ENCODE measurements at regions not wholly inside any gene's neighbourhood (a gene's known extent, or its start where the extent isn't known, plus 50 kb on each side); places are given as distances from the start of the nearest gene placed in this dataset.

GRCh38 chr4:18917689-18918088 is 896.1 kb upstream of the LCORL start:
- no peak for TF ChIP-seq JUND (IDR thresholded peaks at IDR 0.05; ENCODE audit: low read depth)
- no peak for DNase-seq (ENCODE audit: low read depth in 1 of 2, low spot score in 1 of 2)
- in situ Hi-C loops (cut with HindIII; ENCODE audit: low pct_unique_long_range_greater_than_20kb, low sequenced_read_pairs), result no loop called here

- in situ Hi-C loops (cut with HindIII; ENCODE audit: low pct_unique_long_range_greater_than_20kb, low sequenced_read_pairs), result no loop called here
- DNase-seq (ENCODE audit: low read depth in 1 of 2, low spot score in 1 of 2), result no peak
- TF ChIP-seq JUND (IDR thresholded peaks at IDR 0.05; ENCODE audit: low read depth), result no peak
Observed at GRCh38 chr4:18914182-18914581, 892.6 kb upstream of the LCORL start.

GRCh38 chr4:18894928-18895327 is 873.4 kb upstream of the LCORL start:
- no peak for DNase-seq (ENCODE audit: low read depth in 1 of 2, low spot score in 1 of 2)
- TF ChIP-seq JUND (IDR thresholded peaks at IDR 0.05; ENCODE audit: low read depth), result no peak
- in situ Hi-C loops (cut with HindIII; ENCODE audit: low pct_unique_long_range_greater_than_20kb, low sequenced_read_pairs), result no loop called here

GRCh38 chr4:18882468-18882867 is 860.9 kb upstream of the LCORL start:
- peak in 1 of 2 experiments; percentile 76 for DNase-seq (ENCODE audit: low read depth in 1 of 2, low spot score in 1 of 2)
- TF ChIP-seq JUND (IDR thresholded peaks at IDR 0.05; ENCODE audit: low read depth), result peak; percentile 47; the same call in 1 of the 2 replicates
- in situ Hi-C loops (cut with HindIII; ENCODE audit: low pct_unique_long_range_greater_than_20kb, low sequenced_read_pairs), result no loop called here

GRCh38 chr4:18881556-18881955 is 860.0 kb upstream of the LCORL start:
- in situ Hi-C loops (cut with HindIII; ENCODE audit: low pct_unique_long_range_greater_than_20kb, low sequenced_read_pairs), result no loop called here
- DNase-seq (ENCODE audit: low read depth in 1 of 2, low spot score in 1 of 2), result no peak
- TF ChIP-seq JUND (IDR thresholded peaks at IDR 0.05; ENCODE audit: low read depth), result no peak

- DNase-seq (ENCODE audit: low read depth in 1 of 2, low spot score in 1 of 2), result no peak
- in situ Hi-C loops (cut with HindIII; ENCODE audit: low pct_unique_long_range_greater_than_20kb, low sequenced_read_pairs), result no loop called here
- no peak for TF ChIP-seq JUND (IDR thresholded peaks at IDR 0.05; ENCODE audit: low read depth)
Observed at GRCh38 chr4:18880871-18881270, 859.3 kb upstream of the LCORL start.

GRCh38 chr4:18878561-18878960 is 857.0 kb upstream of the LCORL start:
- no peak for DNase-seq (ENCODE audit: low read depth in 1 of 2, low spot score in 1 of 2)
- in situ Hi-C loops (cut with HindIII; ENCODE audit: low pct_unique_long_range_greater_than_20kb, low sequenced_read_pairs), result no loop called here
- no peak for TF ChIP-seq JUND (IDR thresholded peaks at IDR 0.05; ENCODE audit: low read depth)

- in situ Hi-C loops (cut with HindIII; ENCODE audit: low pct_unique_long_range_greater_than_20kb, low sequenced_read_pairs), result no loop called here
- no peak for DNase-seq (ENCODE audit: low read depth in 1 of 2, low spot score in 1 of 2)
- no peak for TF ChIP-seq JUND (IDR thresholded peaks at IDR 0.05; ENCODE audit: low read depth)
Observed at GRCh38 chr4:18869166-18869565, 847.6 kb upstream of the LCORL start.

GRCh38 chr4:18860836-18861530 is 839.4 kb upstream of the LCORL start:
- in situ Hi-C loops (cut with HindIII; ENCODE audit: low pct_unique_long_range_greater_than_20kb, low sequenced_read_pairs), result no loop called here
- TF ChIP-seq JUND (IDR thresholded peaks at IDR 0.05; ENCODE audit: low read depth), result no peak
- DNase-seq (ENCODE audit: low read depth in 1 of 2, low spot score in 1 of 2), result no peak

- no peak for TF ChIP-seq JUND (IDR thresholded peaks at IDR 0.05; ENCODE audit: low read depth)
- in situ Hi-C loops (cut with HindIII; ENCODE audit: low pct_unique_long_range_greater_than_20kb, low sequenced_read_pairs), result no loop called here
- peak in 1 of 2 experiments; percentile 15 for DNase-seq (ENCODE audit: low read depth in 1 of 2, low spot score in 1 of 2)
Observed at GRCh38 chr4:18859468-18859867, 837.9 kb upstream of the LCORL start.

- TF ChIP-seq JUND (IDR thresholded peaks at IDR 0.05; ENCODE audit: low read depth), result no peak
- DNase-seq (ENCODE audit: low read depth in 1 of 2, low spot score in 1 of 2), result no peak
- in situ Hi-C loops (cut with HindIII; ENCODE audit: low pct_unique_long_range_greater_than_20kb, low sequenced_read_pairs), result no loop called here
Observed at GRCh38 chr4:18858229-18858922, 836.8 kb upstream of the LCORL start.

- peak in 1 of 2 experiments; percentile 2 for DNase-seq (ENCODE audit: low read depth in 1 of 2, low spot score in 1 of 2)
- in situ Hi-C loops (cut with HindIII; ENCODE audit: low pct_unique_long_range_greater_than_20kb, low sequenced_read_pairs), result no loop called here
- TF ChIP-seq JUND (IDR thresholded peaks at IDR 0.05; ENCODE audit: low read depth), result no peak
Observed at GRCh38 chr4:18850867-18851266, 829.3 kb upstream of the LCORL start.

GRCh38 chr4:18847249-18847890 is 825.8 kb upstream of the LCORL start:
- DNase-seq (ENCODE audit: low read depth in 1 of 2, low spot score in 1 of 2), result peak in 1 of 2 experiments; percentile 16
- TF ChIP-seq JUND (IDR thresholded peaks at IDR 0.05; ENCODE audit: low read depth), result no peak
- in situ Hi-C loops (cut with HindIII; ENCODE audit: low pct_unique_long_range_greater_than_20kb, low sequenced_read_pairs), result no loop called here

Measured in T47D (cell line).